ENCODE measurements at regions not wholly inside any gene's neighbourhood (a gene's known extent, or its start where the extent isn't known, plus 50 kb on each side); places are given as distances from the start of the nearest gene placed in this dataset.
"Not testable (repeated sequence)": the region's sequence is repeated elsewhere in the genome, so short reads cannot be mapped to it uniquely, and the experiment has no call there.

- DNase-seq (ENCODE audit: low spot score): no peak
Measured at GRCh38 chr19:30103981-30104380, 161.9 kb downstream of the URI1 start.

- DNase-seq (ENCODE audit: low spot score): no peak
Measured at GRCh38 chr19:30105316-30105715, 163.3 kb downstream of the URI1 start.

- DNase-seq (ENCODE audit: low spot score): no peak
Measured at GRCh38 chr19:30105727-30106126, 163.7 kb downstream of the URI1 start.

GRCh38 chr19:30106417-30107095, 164.5 kb downstream of the URI1 start:
- DNase-seq (ENCODE audit: low spot score): no peak

GRCh38 chr19:30107251-30107650, 165.2 kb downstream of the URI1 start:
- DNase-seq (ENCODE audit: low spot score): no peak

GRCh38 chr19:30109565-30109964, 167.5 kb downstream of the URI1 start:
- DNase-seq (ENCODE audit: low spot score): no peak

GRCh38 chr19:30111021-30111855, 169.2 kb downstream of the URI1 start:
- DNase-seq (ENCODE audit: low spot score): no peak

GRCh38 chr19:30112171-30112570, 170.1 kb downstream of the URI1 start:
- no peak for DNase-seq (ENCODE audit: low spot score)

- DNase-seq (ENCODE audit: low spot score): no peak
Measured at GRCh38 chr19:30112666-30113065, 170.6 kb downstream of the URI1 start.

- no peak for DNase-seq (ENCODE audit: low spot score)
Measured at GRCh38 chr19:30113186-30113585, 171.1 kb downstream of the URI1 start.

- not testable (repeated sequence) for DNase-seq (ENCODE audit: low spot score)
Measured at GRCh38 chr19:30114095-30114494, 172.1 kb downstream of the URI1 start.

- DNase-seq (ENCODE audit: low spot score): no peak
Measured at GRCh38 chr19:30115947-30116346, 173.9 kb downstream of the URI1 start.

- DNase-seq (ENCODE audit: low spot score): no peak
Measured at GRCh38 chr19:30116530-30116929, 174.5 kb downstream of the URI1 start.

- DNase-seq (ENCODE audit: low spot score): no peak
Measured at GRCh38 chr19:30116984-30117555, 175.0 kb downstream of the URI1 start.

GRCh38 chr19:30117636-30118145, 175.7 kb downstream of the URI1 start:
- no peak for DNase-seq (ENCODE audit: low spot score)

- no peak for DNase-seq (ENCODE audit: low spot score)
Measured at GRCh38 chr19:30118221-30118620, 176.2 kb downstream of the URI1 start.

- DNase-seq (ENCODE audit: low spot score): no peak
Measured at GRCh38 chr19:30118760-30119159, 176.7 kb downstream of the URI1 start.

GRCh38 chr19:30119180-30119908, 177.3 kb downstream of the URI1 start:
- no peak for DNase-seq (ENCODE audit: low spot score)

- DNase-seq (ENCODE audit: low spot score): no peak
Measured at GRCh38 chr19:30120860-30121484, 178.9 kb downstream of the URI1 start.

GRCh38 chr19:30122431-30122830, 180.4 kb downstream of the URI1 start:
- no peak for DNase-seq (ENCODE audit: low spot score)

- DNase-seq (ENCODE audit: low spot score): no peak
Measured at GRCh38 chr19:30123119-30123518, 181.1 kb downstream of the URI1 start.

GRCh38 chr19:30123611-30124010, 181.6 kb downstream of the URI1 start:
- DNase-seq (ENCODE audit: low spot score): no peak

Measured in pons (tissue), 1 donor.